Activated CD4-positive, alpha-beta memory T cell treated with anti-CD3 and anti-CD28 coated beads, Interleukin-2, amount 10 ng/mL, durations not matched to agents 7 days and 5 days (primary cell): ENCODE measurements at regions not wholly inside any gene's neighbourhood (a gene's known extent, or its start where the extent isn't known, plus 50 kb on each side); places are given as distances from the start of the nearest gene placed in this dataset.

Source experiments
- CTCF ChIA-PET: fragments of 350-600 bp; sonication (Branson Sonifier 250); formaldehyde crosslinking; loops from one replicate; lab custom pipeline; 2021; ENCODE audit warnings: antibody characterized with exemption, inconsistent platforms; lab: Charles Lee
- POLR2A ChIA-PET: fragments of 350-600 bp; sonication (Branson Sonifier 250); formaldehyde crosslinking; loops from one replicate; lab custom pipeline; 2021; ENCODE audit warnings: antibody characterized with exemption; lab: Charles Lee
- DNase-seq: peaks from one replicate; pipeline ENCODE4 v3.0.0-alpha.2; 2020
- H3K27ac Mint-ChIP-seq: one replicate; pipeline ENCODE4 v1.8.0; 2021; ENCODE audit warnings: mild to moderate bottlenecking, mixed read lengths
- H3K27me3 Mint-ChIP-seq: one replicate; pipeline ENCODE4 v1.8.0; 2021; ENCODE audit warnings: mixed read lengths
- H3K36me3 Mint-ChIP-seq: one replicate; pipeline ENCODE4 v1.8.0; 2021; ENCODE audit warnings: low read depth, mixed read lengths
- H3K4me1 Mint-ChIP-seq: one replicate; pipeline ENCODE4 v1.8.0; 2021; ENCODE audit warnings: mixed read lengths
- H3K4me3 Mint-ChIP-seq: one replicate; pipeline ENCODE4 v1.8.0; 2021; ENCODE audit warnings: mild to moderate bottlenecking, mixed read lengths
- H3K9me3 Mint-ChIP-seq: one replicate; pipeline ENCODE4 v1.8.0; 2021; ENCODE audit warnings: mixed read lengths

DNA sequence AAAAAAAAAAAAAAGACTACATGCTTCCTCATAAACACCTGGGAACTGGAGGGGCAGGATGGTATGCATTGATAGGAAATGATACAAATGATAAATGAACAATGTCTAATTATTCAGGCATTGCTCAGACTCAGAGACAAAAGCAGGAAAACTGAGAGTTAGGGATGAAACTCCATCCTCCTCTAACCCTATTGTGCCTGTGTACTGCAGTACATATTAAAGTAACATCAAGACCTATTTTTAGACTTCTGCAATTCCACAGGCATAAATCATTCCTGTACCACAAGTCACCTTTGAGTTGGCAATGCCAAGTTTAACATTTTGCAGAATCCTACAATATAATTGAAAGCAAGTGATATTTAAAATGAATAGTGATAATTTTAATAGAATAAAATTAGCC lies 156.5 kb upstream of the USP15 start:
- POLR2A ChIA-PET: no interaction called here
- Mint-ChIP-seq H3K36me3 (no peaks in the 10 kb centered on the region), H3K9me3 (no peaks in the 10 kb centered on the region), H3K4me3 (no peak overlapping the region), H3K27me3 (no peaks in the 10 kb centered on the region), H3K4me1 (no peaks in the 10 kb centered on the region), H3K27ac (no peak overlapping the region)
- CTCF ChIA-PET: interaction anchor here (0.7 kb wide), 2 partner anchors 76 to 529 kb away, joined by 3 to 4 read pairs; no protein-coding TSS in a partner anchor
- DNase-seq: no peak

- ChIA-PET POLR2A (no interaction called here), CTCF (no interaction called here)
- no peak overlapping the region for H3K4me3 Mint-ChIP-seq
- H3K27ac Mint-ChIP-seq: no peak overlapping the region
- DNase-seq: no peak
- no peaks in the 10 kb centered on the region for H3K9me3 Mint-ChIP-seq
- H3K36me3 Mint-ChIP-seq: no peaks in the 10 kb centered on the region
- H3K27me3 Mint-ChIP-seq: peaks cover 5% of the 10 kb centered on the region
- H3K4me1 Mint-ChIP-seq: no peaks in the 10 kb centered on the region
Measured at GRCh38 chr12:62106547-62107185, 153.5 kb upstream of the USP15 start.

DNA sequence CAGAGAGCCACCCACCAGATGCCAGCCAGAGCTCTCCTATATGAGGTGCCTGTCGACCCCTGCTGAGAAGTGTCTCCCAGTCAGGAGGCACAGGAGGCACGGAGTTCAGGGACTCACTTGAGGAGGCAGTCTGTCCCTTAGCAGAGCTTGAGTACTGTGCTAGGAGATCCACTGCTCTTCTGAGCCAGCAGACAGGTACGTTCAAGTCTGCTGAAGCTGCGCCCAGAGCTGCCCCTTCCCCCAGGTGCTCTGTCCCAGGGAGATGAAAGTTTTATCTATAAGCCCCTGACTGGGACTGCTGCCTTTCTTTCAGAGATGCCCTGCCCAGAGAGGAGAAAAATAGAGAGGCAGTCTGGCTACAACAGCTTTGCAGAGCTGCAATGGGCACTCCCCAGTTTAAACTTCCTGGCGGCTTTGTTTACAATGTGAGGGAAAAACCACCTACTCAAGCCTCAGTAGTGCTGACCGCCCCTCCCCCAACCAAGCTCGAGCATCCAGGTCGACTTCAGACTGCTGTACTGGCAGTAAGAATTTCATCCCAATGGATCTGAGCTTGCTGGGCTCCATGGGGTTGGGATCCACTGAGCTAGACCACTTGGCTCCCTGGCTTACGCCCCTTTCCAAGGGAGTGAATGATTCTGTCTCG lies 146.7 kb upstream of the USP15 start:
- Mint-ChIP-seq H3K27me3 (peaks cover 8% of the 10 kb centered on the region), H3K36me3 (no peaks in the 10 kb centered on the region)
- CTCF ChIA-PET: interaction anchor here (1.2 kb wide), 1 partner anchor 10 kb away, joined by 3 read pairs; no protein-coding TSS in a partner anchor

DNA sequence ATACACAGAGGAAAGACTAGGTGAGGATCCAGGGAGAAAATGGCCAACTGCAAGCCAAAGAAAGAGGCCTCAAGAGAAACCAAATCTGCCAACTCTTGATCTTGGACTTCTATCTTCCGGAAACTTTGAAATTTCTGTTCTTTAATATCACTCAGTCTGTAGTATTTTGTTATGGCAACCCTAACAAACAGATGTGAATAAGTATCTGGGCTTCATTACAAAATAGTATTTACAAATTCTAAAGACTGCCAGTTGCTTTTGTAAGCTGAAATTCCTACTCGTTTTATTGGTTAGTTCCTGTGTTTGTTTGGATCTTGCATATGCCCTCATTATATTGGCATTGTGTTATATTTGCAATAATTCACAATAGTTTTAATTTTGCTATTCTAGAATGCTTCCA lies 143.2 kb upstream of the USP15 start:
- Mint-ChIP-seq H3K27ac (no peak overlapping the region), H3K9me3 (no peaks in the 10 kb centered on the region), H3K36me3 (no peaks in the 10 kb centered on the region), H3K27me3 (peaks cover under 1% of the 10 kb centered on the region), H3K4me3 (no peak overlapping the region), H3K4me1 (no peaks in the 10 kb centered on the region)
- DNase-seq: no peak
- ChIA-PET CTCF (no interaction called here), POLR2A (no interaction called here)

More for the DNA sequence above, 146.7 kb upstream of the USP15 start:
- Mint-ChIP-seq H3K4me1 (no peaks in the 10 kb centered on the region), H3K4me3 (no peak overlapping the region), H3K27ac (no peak overlapping the region), H3K9me3 (no peaks in the 10 kb centered on the region)
- POLR2A ChIA-PET: no interaction called here
- no peak for DNase-seq

GRCh38 chr12:62123721-62124203 lies 136.4 kb upstream of the USP15 start:
- peak; percentile 28 for DNase-seq
- CTCF ChIA-PET: interaction anchor here (0.6 to 1.7 kb wide), 5 partner anchors 9 to 799 kb away, joined by 3 to 9 read pairs (median 5); no protein-coding TSS in a partner anchor
- Mint-ChIP-seq H3K36me3 (no peaks in the 10 kb centered on the region), H3K4me1 (no peaks in the 10 kb centered on the region), H3K9me3 (no peaks in the 10 kb centered on the region), H3K27me3 (peaks cover 4% of the 10 kb centered on the region), H3K27ac (no peak overlapping the region), H3K4me3 (no peak overlapping the region)
- POLR2A ChIA-PET: no interaction called here

DNA sequence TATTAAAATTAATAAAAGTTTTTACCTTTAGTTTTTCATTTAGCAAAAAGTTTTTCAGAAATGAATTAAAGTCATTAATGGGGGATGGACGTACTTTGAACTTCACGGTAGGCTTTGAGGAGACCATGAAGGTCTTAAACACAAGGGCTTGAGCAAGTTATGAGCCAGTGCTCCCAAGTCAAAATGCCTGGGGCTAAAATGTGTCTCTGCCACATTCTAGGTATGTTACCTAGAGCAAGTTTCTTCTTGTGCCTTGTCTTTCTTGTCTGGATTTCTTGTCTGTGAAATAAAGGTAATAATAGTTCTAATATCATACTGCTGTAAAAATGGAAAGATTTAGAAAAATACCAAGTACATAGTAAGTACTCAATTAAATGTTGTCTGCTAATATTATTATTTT lies 132.7 kb upstream of the USP15 start:
- no peak overlapping the region for H3K4me3 Mint-ChIP-seq
- CTCF ChIA-PET: no interaction called here

GRCh38 chr12:62128175-62128975 lies 131.8 kb upstream of the USP15 start:
- DNase-seq: no peak
- Mint-ChIP-seq H3K4me3 (no peak overlapping the region), H3K36me3 (no peaks in the 10 kb centered on the region), H3K27ac (no peak overlapping the region), H3K27me3 (peaks cover 6% of the 10 kb centered on the region), H3K9me3 (no peaks in the 10 kb centered on the region), H3K4me1 (no peaks in the 10 kb centered on the region)
- POLR2A ChIA-PET: no interaction called here
- CTCF ChIA-PET: no interaction called here

More for the DNA sequence above, 132.7 kb upstream of the USP15 start:
- Mint-ChIP-seq H3K9me3 (no peaks in the 10 kb centered on the region), H3K27ac (no peak overlapping the region), H3K36me3 (no peaks in the 10 kb centered on the region), H3K4me1 (no peaks in the 10 kb centered on the region), H3K27me3 (peaks cover 6% of the 10 kb centered on the region)
- DNase-seq: no peak
- POLR2A ChIA-PET: no interaction called here

- POLR2A ChIA-PET: no interaction called here
- Mint-ChIP-seq H3K9me3 (no peaks in the 10 kb centered on the region), H3K4me1 (no peaks in the 10 kb centered on the region), H3K27me3 (peaks cover 4% of the 10 kb centered on the region), H3K27ac (no peak overlapping the region), H3K36me3 (no peaks in the 10 kb centered on the region), H3K4me3 (no peak overlapping the region)
- DNase-seq: no peak
- CTCF ChIA-PET: no interaction called here
Measured at GRCh38 chr12:62129291-62129690, 130.9 kb upstream of the USP15 start.

GRCh38 chr12:62130402-62130801 lies 129.8 kb upstream of the USP15 start:
- DNase-seq: no peak
- POLR2A ChIA-PET: no interaction called here
- Mint-ChIP-seq H3K9me3 (no peaks in the 10 kb centered on the region), H3K4me1 (no peaks in the 10 kb centered on the region), H3K4me3 (no peak overlapping the region), H3K36me3 (no peaks in the 10 kb centered on the region), H3K27ac (no peak overlapping the region), H3K27me3 (peaks cover 4% of the 10 kb centered on the region)
- CTCF ChIA-PET: no interaction called here

- no peak for DNase-seq
- peaks cover 4% of the 10 kb centered on the region for H3K27me3 Mint-ChIP-seq
- POLR2A ChIA-PET: no interaction called here
- H3K4me3 Mint-ChIP-seq: no peak overlapping the region
- H3K27ac Mint-ChIP-seq: no peak overlapping the region
- CTCF ChIA-PET: no interaction called here
- no peaks in the 10 kb centered on the region for H3K36me3 Mint-ChIP-seq
- H3K4me1 Mint-ChIP-seq: no peaks in the 10 kb centered on the region
- no peaks in the 10 kb centered on the region for H3K9me3 Mint-ChIP-seq
Measured at GRCh38 chr12:62130834-62131552, 129.2 kb upstream of the USP15 start.

DNA sequence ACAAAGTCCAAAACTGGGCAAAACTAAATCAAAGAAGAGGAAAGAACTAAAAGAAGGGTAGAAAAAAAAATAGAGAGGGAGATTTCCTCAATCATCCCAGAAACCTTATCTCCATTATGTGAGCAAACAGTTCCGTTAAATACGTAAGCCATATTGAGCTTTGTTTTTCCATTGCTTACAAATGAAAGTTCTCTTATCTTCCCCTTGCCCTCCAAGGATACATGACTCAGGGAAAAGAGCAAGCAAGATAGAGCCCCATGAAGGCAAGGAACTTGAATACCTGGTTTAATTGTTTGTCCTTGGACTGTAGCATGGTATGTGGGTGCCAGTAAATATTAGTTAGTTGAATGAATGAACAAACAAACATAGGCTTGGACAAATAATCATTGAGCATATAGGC lies 126.8 kb upstream of the USP15 start:
- Mint-ChIP-seq H3K36me3 (no peaks in the 10 kb centered on the region), H3K4me1 (no peaks in the 10 kb centered on the region), H3K27me3 (peaks cover 7% of the 10 kb centered on the region), H3K9me3 (no peaks in the 10 kb centered on the region), H3K4me3 (no peak overlapping the region), H3K27ac (no peak overlapping the region)
- DNase-seq: no peak
- CTCF ChIA-PET: interaction anchor here (1.7 kb wide), 1 partner anchor 10 kb away, joined by 9 read pairs; no protein-coding TSS in a partner anchor
- POLR2A ChIA-PET: no interaction called here

- no peaks in the 10 kb centered on the region for H3K9me3 Mint-ChIP-seq
Measured at GRCh38 chr12:62135553-62136200, 124.5 kb upstream of the USP15 start.

More at GRCh38 chr12:62135553-62136200, 124.5 kb upstream of the USP15 start:
- no peaks in the 10 kb centered on the region for H3K36me3 Mint-ChIP-seq
- no peaks in the 10 kb centered on the region for H3K4me1 Mint-ChIP-seq
- H3K27me3 Mint-ChIP-seq: peaks cover 9% of the 10 kb centered on the region
- ChIA-PET POLR2A (no interaction called here), CTCF (interaction anchor here (2.2 kb wide), 1 partner anchor 12 kb away, joined by 6 read pairs; no protein-coding TSS in a partner anchor)
- no peak overlapping the region for H3K4me3 Mint-ChIP-seq
- no peak for DNase-seq
- no peak overlapping the region for H3K27ac Mint-ChIP-seq
